Right kidney (tissue), 1 donor: ENCODE measurements at regions not wholly inside any gene's neighbourhood (a gene's known extent, or its start where the extent isn't known, plus 50 kb on each side); places are given as distances from the start of the nearest gene placed in this dataset.
"Not testable (repeated sequence)": the region's sequence is repeated elsewhere in the genome, so short reads cannot be mapped to it uniquely, and the experiment has no call there.

Experiments
- DNase-seq: peaks from one replicate; pipeline ENCODE4 v3.0.0-alpha.2; 2016

GRCh38 chr2:48227617-48228344 lies 86.7 kb upstream of the FOXN2 start:
- no peak for DNase-seq

DNA sequence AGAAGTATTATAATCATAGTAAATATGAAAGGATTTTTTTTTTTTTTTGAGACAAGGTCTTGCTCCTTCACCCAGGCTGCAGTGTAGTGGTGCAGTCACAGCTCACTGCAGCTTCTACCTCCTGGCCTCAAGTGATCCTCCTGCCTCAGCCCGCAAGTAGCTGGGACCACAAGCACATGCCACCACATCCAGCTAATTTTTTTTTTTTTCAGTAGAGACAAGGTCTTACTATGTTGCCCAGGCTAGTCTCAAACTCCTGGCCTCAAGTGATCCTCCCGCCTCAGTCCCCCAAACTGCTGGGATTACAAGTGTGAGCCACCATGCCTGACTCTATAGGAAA lies 86.2 kb upstream of the FOXN2 start:
- DNase-seq = no peak

GRCh38 chr2:48229063-48229462 lies 85.4 kb upstream of the FOXN2 start:
- no peak for DNase-seq

DNA sequence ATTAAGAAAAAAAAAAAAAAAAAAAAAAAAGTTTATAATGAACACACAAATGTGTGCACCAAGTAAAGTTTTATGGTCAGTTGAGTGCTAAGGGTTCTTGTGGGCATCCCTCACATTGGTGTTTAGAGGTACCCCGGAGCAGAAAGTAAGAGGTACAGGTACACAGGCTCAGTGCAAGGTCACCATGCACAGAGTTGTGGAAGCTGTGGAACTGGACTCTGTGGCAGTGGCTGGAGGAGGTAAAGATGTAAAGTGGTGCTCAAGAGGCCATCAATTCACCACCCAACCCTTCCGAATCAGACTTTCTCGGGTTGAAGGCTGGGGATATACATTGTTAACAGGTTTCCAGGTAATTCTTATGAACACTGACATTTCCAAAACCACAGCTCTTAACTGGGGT lies 83.6 kb upstream of the FOXN2 start:
- DNase-seq = no peak

DNA sequence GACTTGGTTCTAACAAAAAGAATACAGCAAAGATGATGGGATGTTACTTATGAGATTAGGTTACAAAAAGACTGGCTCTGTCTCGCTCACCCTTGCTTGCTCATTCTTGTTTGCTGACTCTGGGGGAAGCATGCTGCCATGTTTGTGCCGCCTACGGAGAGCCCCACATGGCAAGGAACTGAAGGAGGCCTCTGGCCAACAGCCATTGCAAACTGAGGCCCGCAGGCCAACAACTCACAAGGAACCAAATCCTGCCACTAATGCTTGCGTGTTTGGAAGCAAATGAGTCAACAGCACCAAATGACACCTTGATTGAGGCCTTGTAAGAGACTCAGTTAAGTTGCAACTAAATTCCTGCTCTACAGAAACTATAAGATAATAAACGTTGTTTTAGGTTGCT lies 82.1 kb upstream of the FOXN2 start:
- no peak for DNase-seq

DNA sequence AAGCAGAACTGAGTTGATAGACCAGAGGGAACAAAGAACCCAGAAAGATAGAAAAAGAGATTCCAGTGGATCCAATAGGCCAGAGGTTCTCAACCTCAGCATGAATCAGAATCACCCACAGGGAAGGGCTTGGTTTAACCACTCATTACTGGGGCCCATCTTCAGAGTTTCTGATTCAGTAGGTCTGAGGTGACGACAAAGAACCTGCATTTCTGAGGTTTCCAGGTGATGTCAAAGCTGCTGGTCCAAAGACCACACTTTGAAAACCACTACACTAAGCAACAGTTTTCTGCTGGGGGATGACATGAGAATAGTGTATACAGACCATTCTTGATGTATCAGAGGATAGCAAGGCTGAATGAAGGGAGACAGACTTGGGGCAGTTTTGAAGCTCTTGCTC lies 81.5 kb upstream of the FOXN2 start:
- DNase-seq = no peak

DNA sequence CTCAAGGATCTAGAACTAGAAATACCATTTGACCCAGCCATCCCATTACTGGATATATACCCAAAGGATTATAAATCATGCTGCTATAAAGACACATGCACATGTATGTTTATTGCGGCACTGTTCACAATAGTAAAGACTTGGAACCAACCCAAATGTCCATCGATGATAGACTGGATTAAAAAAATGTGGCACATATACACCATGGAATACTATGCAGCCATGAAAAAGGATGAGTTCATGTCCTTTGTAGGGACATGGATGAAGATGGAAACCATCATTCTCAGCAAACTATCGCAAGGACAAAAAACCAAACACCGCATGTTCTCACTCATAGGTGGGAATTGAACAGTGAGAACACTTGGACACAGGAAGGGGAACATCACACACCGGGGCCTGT lies 80.7 kb upstream of the FOXN2 start:
- DNase-seq = not testable (repeated sequence)

DNA sequence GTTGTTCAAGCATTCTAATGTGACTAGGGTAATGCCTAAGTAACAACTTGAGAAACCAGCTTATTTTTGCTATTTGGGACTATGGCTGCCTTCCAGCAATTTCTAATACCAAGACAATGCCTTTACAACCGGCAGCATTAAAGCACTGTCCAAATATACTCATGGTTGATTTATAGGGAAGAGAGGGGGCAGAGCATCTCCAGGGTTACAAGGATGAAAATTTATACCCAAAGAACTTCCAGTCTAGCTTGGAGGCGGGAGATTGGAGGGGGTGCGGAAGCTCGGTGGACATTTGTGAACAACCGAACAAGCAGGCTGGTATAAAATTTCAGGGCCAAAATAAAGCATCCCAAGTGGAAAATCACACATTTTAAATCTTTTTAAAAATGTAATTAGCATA lies 79.4 kb upstream of the FOXN2 start:
- no peak for DNase-seq

GRCh38 chr2:48238381-48238780 lies 76.1 kb upstream of the FOXN2 start:
- no peak for DNase-seq

GRCh38 chr2:48240912-48241311 lies 73.6 kb upstream of the FOXN2 start:
- no peak for DNase-seq

- no peak for DNase-seq
These were observed 67.3 kb upstream of the FOXN2 start for GRCh38 chr2:48247206-48247605.

- DNase-seq = no peak
These were observed 66.1 kb upstream of the FOXN2 start for GRCh38 chr2:48248251-48248933.

GRCh38 chr2:48249025-48249424 lies 65.5 kb upstream of the FOXN2 start:
- peak; percentile 29 for DNase-seq

DNA sequence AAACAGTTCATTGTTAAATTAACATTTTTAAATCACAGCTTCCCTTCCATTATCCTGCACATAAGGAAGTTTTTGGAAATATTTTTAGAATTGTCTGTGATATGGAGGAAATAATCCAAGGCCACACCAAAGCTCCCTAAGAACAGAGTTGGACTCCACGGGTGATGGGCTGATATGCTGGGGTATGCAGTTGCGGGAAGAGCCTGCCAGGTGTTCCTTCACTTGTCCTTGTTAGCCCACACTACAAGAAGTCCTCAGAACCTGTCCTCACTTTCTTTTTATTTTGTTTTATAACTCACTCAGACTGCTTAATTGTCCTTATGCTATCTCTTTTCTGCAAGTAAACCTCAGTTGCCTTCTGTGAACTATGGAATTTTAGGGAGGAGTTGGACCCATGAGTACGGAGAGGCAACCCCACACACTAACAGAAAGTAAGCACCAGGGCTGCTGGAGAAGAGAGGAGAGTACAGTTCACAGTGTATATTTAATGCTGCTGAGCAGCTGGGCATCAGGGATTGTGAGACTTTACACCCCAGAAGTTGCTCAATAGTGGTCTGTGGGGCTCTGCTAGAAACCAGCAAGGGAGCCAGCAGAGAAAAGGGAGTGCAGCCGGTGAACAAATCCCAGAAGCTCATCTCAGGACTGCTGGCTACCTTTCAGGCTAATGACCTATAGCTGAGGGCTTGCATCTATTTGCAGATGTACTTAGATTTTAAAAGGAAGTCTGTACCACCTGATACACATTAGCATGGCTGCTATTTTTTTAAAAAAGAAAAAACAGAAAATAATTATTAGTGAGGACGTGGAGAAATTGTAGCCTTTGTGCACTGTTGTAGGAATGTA lies 64.6 kb upstream of the FOXN2 start:
- peak; percentile 34 for DNase-seq

DNA sequence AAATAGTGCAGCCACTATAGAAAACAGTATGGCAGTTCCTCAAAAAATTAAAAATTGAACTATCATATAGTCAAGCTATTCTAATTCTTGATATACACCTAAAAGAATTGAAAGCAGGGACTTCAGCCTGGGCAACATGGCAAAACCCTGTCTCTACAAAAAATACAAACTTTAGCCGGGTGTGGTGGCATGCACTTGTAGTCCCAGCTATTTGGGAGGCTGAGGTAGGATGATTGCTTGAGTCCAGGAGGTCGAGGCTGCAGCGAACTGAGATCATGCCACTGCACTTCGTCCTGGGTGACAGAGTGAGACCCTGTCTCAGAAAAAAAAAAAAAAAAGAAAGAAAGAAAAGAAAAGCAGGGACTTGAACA lies 64.0 kb upstream of the FOXN2 start:
- DNase-seq = no peak

- no peak for DNase-seq
These were observed 63.5 kb upstream of the FOXN2 start for GRCh38 chr2:48250943-48251342.

GRCh38 chr2:48251437-48252148 lies 62.9 kb upstream of the FOXN2 start:
- DNase-seq = no peak

- no peak for DNase-seq
These were observed 61.2 kb upstream of the FOXN2 start for GRCh38 chr2:48253301-48253700.

GRCh38 chr2:48254839-48255238 lies 59.6 kb upstream of the FOXN2 start:
- DNase-seq = no peak

GRCh38 chr2:48257456-48257855 lies 57.0 kb upstream of the FOXN2 start:
- no peak for DNase-seq

DNA sequence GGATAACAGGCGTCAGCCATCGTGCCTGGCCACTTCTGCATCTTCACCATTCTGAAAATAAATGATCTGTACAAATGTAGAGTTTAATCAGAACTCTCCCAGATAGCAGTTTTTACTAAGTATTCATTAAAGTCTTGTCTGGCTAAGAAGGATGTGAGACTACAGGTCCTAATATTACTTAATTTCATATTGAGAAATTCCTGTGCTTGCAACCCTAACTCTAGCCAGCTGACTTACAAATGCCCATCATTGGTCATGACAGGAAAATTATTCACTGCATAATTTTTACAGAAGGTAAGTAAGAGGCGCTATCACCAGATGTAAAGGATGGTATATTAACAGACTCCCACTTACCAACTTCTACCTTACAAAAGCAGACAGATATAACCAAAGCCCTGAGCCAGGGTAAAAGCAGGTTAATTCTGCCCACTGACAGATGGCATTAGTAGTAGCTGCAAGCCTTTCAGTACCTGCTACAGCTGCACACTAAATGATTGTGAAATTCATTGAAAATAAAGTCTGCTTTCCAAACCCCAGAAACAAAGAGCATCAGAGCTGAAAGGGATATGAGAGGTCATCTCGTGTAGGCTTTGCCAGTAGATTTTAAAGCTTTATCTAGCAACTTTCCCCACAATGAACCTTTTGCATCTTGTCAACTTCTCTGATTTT lies 55.9 kb upstream of the FOXN2 start:
- no peak for DNase-seq

DNA sequence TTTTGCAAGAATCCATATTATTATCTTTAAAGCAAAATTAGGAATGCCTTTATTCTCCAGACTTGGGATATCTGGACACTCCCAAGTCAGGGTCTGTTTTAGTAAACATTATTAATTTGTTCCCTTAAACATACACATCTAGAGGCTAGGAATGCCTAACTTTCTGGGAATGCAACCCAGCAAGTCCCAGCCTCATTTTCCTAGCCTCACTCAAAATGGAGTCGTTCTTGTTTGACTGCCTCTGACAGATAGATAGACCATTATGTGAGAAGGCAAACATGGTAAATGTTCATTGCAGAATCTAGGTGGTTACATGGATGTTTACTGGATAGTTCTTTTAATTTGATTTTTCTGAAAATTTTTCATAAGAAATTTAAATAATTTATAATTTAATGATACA lies 54.7 kb upstream of the FOXN2 start:
- DNase-seq = no peak
